Lung (tissue), 11 donors: ENCODE measurements at regions not wholly inside any gene's neighbourhood (a gene's known extent, or its start where the extent isn't known, plus 50 kb on each side); places are given as distances from the start of the nearest gene placed in this dataset.
A peak's percentile ranks its signal among the peaks of the same experiment; 100 is the strongest.
"Not testable (repeated sequence)": the region's sequence is repeated elsewhere in the genome, so short reads cannot be mapped to it uniquely, and the experiment has no call there.

ENCODE experiments used
- ATAC-seq: fragments of 200-7000 bp; cut with Tn5 transposase; one replicate; pipeline ENCODE4 v1.9.1; 2020; ENCODE audit warnings: moderate number of reproducible peaks; ENCODE audit not compliant: insufficient read depth, low FRiP score
- DNase-seq, 3 donors: peaks; one replicate each; pipeline ENCODE4 v3.0.0-alpha.2; 2013 to 2017
- H3K27ac ChIP-seq, 2 donors: one replicate each; pipeline ENCODE4 v1.5.1; 2013; ENCODE audit warnings: mild to moderate bottlenecking in 2 of 2, moderate library complexity in 2 of 2, control low read depth in 1 of 2, inconsistent platforms in 1 of 2, low read depth in 1 of 2, low read length in 1 of 2
- H3K27me3 ChIP-seq, 3 donors: one replicate each; pipeline ENCODE4 v1.5.1; 2013; ENCODE audit warnings: low read length in 2 of 3; ENCODE audit not compliant: control insufficient read depth in 3 of 3, insufficient read depth in 3 of 3
- H3K36me3 ChIP-seq, 4 donors: one replicate each; pipeline ENCODE4 v1.5.1; 2013; ENCODE audit warnings: low read length in 4 of 4, mild to moderate bottlenecking in 1 of 4, moderate library complexity in 1 of 4; ENCODE audit not compliant: control insufficient read depth in 4 of 4, insufficient read depth in 4 of 4
- H3K4me1 ChIP-seq, 5 donors: one replicate each; pipeline ENCODE4 v1.5.1; 2013; ENCODE audit warnings: low read length in 5 of 5, mild to moderate bottlenecking in 2 of 5, moderate library complexity in 1 of 5; ENCODE audit not compliant: control insufficient read depth in 5 of 5, insufficient read depth in 5 of 5
- H3K4me3 ChIP-seq: one replicate; pipeline ENCODE4 v1.5.1; 2013; ENCODE audit warnings: mild to moderate bottlenecking, control low read depth, moderate library complexity
- H3K9ac ChIP-seq, 2 donors: one replicate each; pipeline ENCODE4 v1.5.1; 2013; ENCODE audit warnings: low read length in 2 of 2, control low read depth in 1 of 2; ENCODE audit not compliant: insufficient read depth in 1 of 2
- H3K9me3 ChIP-seq, 4 donors: one replicate each; pipeline ENCODE4 v1.5.1; 2013; ENCODE audit warnings: low read length in 3 of 4, mild to moderate bottlenecking in 1 of 4, moderate library complexity in 1 of 4; ENCODE audit not compliant: control insufficient read depth in 4 of 4, insufficient read depth in 3 of 4
- CTCF ChIP-seq: IDR thresholded peaks from 2 replicates; pipeline ENCODE4 v1.5.1; 2012; ENCODE audit warnings: mild to moderate bottlenecking; ENCODE audit errors: control extremely low read depth, extremely low read depth
- WGBS, 2 donors: extraction: QIAGEN DNeasy Blood & Tissue Kit; methylation state at CpG; one replicate each; pipeline ENCODE4 v1.1.7; 2013; 5-methylcytosine and 5-hydroxymethylcytosine counted together
- donor health status: control.
- donor health status: control.
- donor health status: Bipolar disorder and iron deficiency.
- donor health status: healthy.
- donor health status: DM: yes; HTN: yes; CAD: no.

- no peak overlapping the region for H3K9ac ChIP-seq
- H3K36me3 ChIP-seq = no peaks in the 10 kb centered on the region
- peaks cover 0 to 9% (median 0%) of the 10 kb centered on the region in 4 donors for H3K9me3 ChIP-seq
- H3K4me3 ChIP-seq = no peak overlapping the region
- no peak for TF ChIP-seq CTCF
- H3K27me3 ChIP-seq = no peaks in the 10 kb centered on the region
- no peak overlapping the region for H3K27ac ChIP-seq
- peak in 1 of 3 donors; percentile 30 for DNase-seq
- 57 to 65% methylated on average over 21 to 39 of the region's 39 CpGs for whole genome bisulfite sequencing, 2 donors
- no peaks in the 10 kb centered on the region for H3K4me1 ChIP-seq
- ATAC-seq = no peak
Observed at GRCh38 chr18:33820517-33821371, 242.7 kb downstream of the ASXL3 start.

- ATAC-seq, H3K27me3 ChIP-seq, H3K27ac ChIP-seq, DNase-seq, H3K9ac ChIP-seq, H3K4me1 ChIP-seq, H3K36me3 ChIP-seq, H3K4me3 ChIP-seq, H3K9me3 ChIP-seq: not testable (repeated sequence)
- WGBS, 2 donors = 78 to 95% methylated on average over 11 to 25 of the region's 32 CpGs
Observed at GRCh38 chr18:33819692-33820343, 241.8 kb downstream of the ASXL3 start.

GRCh38 chr18:33818145-33818544 lies 240.1 kb downstream of the ASXL3 start:
- no peak overlapping the region for H3K9ac ChIP-seq
- H3K27ac ChIP-seq = no peak overlapping the region
- ATAC-seq (no peak), DNase-seq (no peak)
- H3K4me1 ChIP-seq = peaks cover 0 to 9% (median 0%) of the 10 kb centered on the region in 5 donors
- peaks cover 0 to 9% (median 0%) of the 10 kb centered on the region in 4 donors for H3K9me3 ChIP-seq
- no peak overlapping the region for H3K4me3 ChIP-seq
- no peak for TF ChIP-seq CTCF
- no peaks in the 10 kb centered on the region for H3K27me3 ChIP-seq
- no peaks in the 10 kb centered on the region for H3K36me3 ChIP-seq
- WGBS, 2 donors = 100% methylated on average over 1 of the region's 1 CpG

- DNase-seq = no peak
- Histone ChIP-seq H3K4me3 (no peak overlapping the region), H3K4me1 (peaks cover 0 to 9% (median 0%) of the 10 kb centered on the region in 5 donors), H3K27ac (no peak overlapping the region), H3K9ac (no peak overlapping the region), H3K9me3 (peaks cover 0 to 9% (median 0%) of the 10 kb centered on the region in 4 donors), H3K36me3 (no peaks in the 10 kb centered on the region), H3K27me3 (no peaks in the 10 kb centered on the region)
- ATAC-seq = no peak
- 44 to 77% methylated on average over 1 of the region's 1 CpG for WGBS, 2 donors
- TF ChIP-seq CTCF = no peak
Observed at GRCh38 chr18:33817096-33817495, 239.1 kb downstream of the ASXL3 start.
